ENCODE measurements at regions not wholly inside any gene's neighbourhood (a gene's known extent, or its start where the extent isn't known, plus 50 kb on each side); places are given as distances from the start of the nearest gene placed in this dataset.

DNA sequence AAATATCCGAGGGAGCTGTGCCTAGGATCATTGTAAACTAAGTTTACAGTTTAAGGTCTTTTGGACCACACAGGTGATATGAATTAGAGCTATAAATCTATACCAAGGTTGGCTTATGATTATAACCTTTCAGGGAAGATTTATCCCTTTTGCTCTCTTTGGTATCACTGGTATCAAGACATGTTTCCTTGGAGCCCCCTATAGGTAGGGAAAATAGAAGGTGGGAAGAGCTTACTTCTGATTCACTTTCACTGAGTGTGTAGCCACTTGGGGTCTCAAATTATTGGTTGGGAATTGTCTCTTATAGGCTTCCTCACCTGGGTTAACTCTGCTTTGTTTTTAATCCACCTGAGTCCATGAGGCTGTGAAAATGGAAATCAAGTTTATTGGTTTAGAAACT is 262.1 kb upstream of the NR3C2 start:
- Histone ChIP-seq H2AFZ (ENCODE audit: low read depth, low read length) (no peak overlapping the region), H3K4me2 (ENCODE audit: insufficient read depth, low read length) (no peak overlapping the region), H3K27me3 (ENCODE audit: insufficient read depth, low read length, poor library complexity) (no peaks in the 10 kb centered on the region), H4K20me1 (ENCODE audit: insufficient read depth, low read length) (no peaks in the 10 kb centered on the region), H3K36me3 (ENCODE audit: insufficient read depth, low read length) (no peaks in the 10 kb centered on the region), H3K4me1 (ENCODE audit: insufficient read depth, low read length) (no peaks in the 10 kb centered on the region), H3K9me3 (ENCODE audit: insufficient read depth, low read length, severe bottlenecking) (no peaks in the 10 kb centered on the region), H3K9ac (ENCODE audit: low read depth, low read length) (no peak overlapping the region), H3K79me2 (ENCODE audit: insufficient read depth, low read length) (no peaks in the 10 kb centered on the region), H3K27ac (ENCODE audit: low read length) (no peak overlapping the region), H3K4me3 (ENCODE audit: low read depth in 1 of 2, low read length in 2 of 2) (no peak overlapping the region)
- ATAC-seq (ENCODE audit: insufficient read depth, low read depth) (no peak), DNase-seq (no peak)
- TF ChIP-seq EZH2 (IDR thresholded peaks at IDR 0.05; ENCODE audit: borderline replicate concordance, low read depth, low read length, severe bottlenecking) = no peak
- TF ChIP-seq, protein P1, sequence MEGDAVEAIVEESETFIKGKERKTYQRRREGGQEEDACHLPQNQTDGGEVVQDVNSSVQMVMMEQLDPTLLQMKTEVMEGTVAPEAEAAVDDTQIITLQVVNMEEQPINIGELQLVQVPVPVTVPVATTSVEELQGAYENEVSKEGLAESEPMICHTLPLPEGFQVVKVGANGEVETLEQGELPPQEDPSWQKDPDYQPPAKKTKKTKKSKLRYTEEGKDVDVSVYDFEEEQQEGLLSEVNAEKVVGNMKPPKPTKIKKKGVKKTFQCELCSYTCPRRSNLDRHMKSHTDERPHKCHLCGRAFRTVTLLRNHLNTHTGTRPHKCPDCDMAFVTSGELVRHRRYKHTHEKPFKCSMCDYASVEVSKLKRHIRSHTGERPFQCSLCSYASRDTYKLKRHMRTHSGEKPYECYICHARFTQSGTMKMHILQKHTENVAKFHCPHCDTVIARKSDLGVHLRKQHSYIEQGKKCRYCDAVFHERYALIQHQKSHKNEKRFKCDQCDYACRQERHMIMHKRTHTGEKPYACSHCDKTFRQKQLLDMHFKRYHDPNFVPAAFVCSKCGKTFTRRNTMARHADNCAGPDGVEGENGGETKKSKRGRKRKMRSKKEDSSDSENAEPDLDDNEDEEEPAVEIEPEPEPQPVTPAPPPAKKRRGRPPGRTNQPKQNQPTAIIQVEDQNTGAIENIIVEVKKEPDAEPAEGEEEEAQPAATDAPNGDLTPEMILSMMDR (IDR thresholded peaks at IDR 0.05; ENCODE audit: borderline replicate concordance, extremely low read depth, low read length, poor library complexity, severe bottlenecking) = no peak

DNA sequence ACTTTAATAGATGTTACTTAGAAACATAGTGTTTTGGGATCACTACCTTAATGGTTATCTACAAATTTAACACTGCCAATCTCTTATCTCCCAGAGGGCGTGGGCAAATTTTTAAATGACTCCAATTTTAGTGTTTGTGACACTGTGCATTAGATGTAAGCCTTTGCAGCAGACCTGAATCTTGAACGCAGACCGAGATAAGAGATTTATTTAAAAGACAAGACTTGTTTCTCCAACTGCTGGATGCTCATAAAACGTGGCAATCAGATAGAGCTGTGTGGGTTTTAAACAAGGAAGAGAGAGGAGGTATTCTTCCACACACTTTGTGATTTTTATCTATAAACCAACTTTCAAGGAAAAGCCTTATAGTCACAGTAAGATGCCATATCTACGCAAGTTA is 252.5 kb upstream of the NR3C2 start:
- Histone ChIP-seq H3K4me2 (ENCODE audit: insufficient read depth, low read length) (no peak overlapping the region), H3K4me1 (ENCODE audit: insufficient read depth, low read length) (no peaks in the 10 kb centered on the region), H3K36me3 (ENCODE audit: insufficient read depth, low read length) (no peaks in the 10 kb centered on the region), H3K27ac (ENCODE audit: low read length) (no peak overlapping the region), H2AFZ (ENCODE audit: low read depth, low read length) (no peak overlapping the region), H3K4me3 (ENCODE audit: low read depth in 1 of 2, low read length in 2 of 2) (no peak overlapping the region), H4K20me1 (ENCODE audit: insufficient read depth, low read length) (no peaks in the 10 kb centered on the region), H3K79me2 (ENCODE audit: insufficient read depth, low read length) (no peaks in the 10 kb centered on the region), H3K9ac (ENCODE audit: low read depth, low read length) (no peak overlapping the region), H3K27me3 (ENCODE audit: insufficient read depth, low read length, poor library complexity) (no peaks in the 10 kb centered on the region), H3K9me3 (ENCODE audit: insufficient read depth, low read length, severe bottlenecking) (no peaks in the 10 kb centered on the region)
- no peak for ATAC-seq (ENCODE audit: insufficient read depth, low read depth)
- TF ChIP-seq, protein P1 (IDR thresholded peaks at IDR 0.05; ENCODE audit: borderline replicate concordance, extremely low read depth, low read length, poor library complexity, severe bottlenecking) = no peak
- TF ChIP-seq EZH2 (IDR thresholded peaks at IDR 0.05; ENCODE audit: borderline replicate concordance, low read depth, low read length, severe bottlenecking) = no peak
- no peak for DNase-seq

DNA sequence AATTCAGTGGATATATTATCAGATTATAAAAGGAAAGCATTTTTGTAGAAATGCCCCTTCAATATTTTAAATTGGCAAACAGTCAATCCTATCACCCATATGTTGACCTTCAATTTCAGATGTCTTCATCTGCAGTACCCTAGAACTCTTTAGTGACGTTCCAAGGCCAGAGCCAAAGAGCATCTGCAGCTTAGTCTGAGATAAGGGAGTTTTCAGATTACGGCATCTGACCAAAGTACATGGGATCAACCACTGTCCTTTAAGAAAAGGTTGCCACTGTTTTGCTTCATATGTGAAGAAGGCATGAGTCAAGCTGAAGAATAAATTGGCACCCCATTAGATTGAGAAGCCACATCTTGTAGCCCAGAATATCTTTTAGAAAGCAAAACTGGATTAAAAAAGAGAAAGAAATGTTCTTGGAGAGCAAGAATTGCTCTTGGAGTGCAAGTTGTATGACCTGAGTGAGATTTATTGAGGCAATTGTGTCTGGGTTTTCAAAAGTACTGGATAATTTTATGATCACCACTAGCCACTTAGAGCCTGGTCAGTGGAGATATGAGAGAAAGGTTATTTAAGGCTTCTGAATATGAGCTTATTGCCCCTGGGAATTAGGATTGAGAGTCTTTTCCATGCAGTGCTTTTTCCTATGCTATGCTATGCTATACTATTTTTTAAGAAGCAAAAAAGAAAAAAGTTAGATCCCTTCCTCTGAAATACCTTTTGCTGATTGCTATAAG is 251.9 kb upstream of the NR3C2 start:
- H2AFZ ChIP-seq (ENCODE audit: low read depth, low read length) = no peak overlapping the region
- no peaks in the 10 kb centered on the region for H3K36me3 ChIP-seq (ENCODE audit: insufficient read depth, low read length)
- H3K9me3 ChIP-seq (ENCODE audit: insufficient read depth, low read length, severe bottlenecking) = no peaks in the 10 kb centered on the region
- H4K20me1 ChIP-seq (ENCODE audit: insufficient read depth, low read length) = no peaks in the 10 kb centered on the region
- ATAC-seq (ENCODE audit: insufficient read depth, low read depth) (no peak), DNase-seq (no peak)
- no peak overlapping the region for H3K9ac ChIP-seq (ENCODE audit: low read depth, low read length)
- TF ChIP-seq, protein P1 (IDR thresholded peaks at IDR 0.05; ENCODE audit: borderline replicate concordance, extremely low read depth, low read length, poor library complexity, severe bottlenecking) = no peak
- TF ChIP-seq EZH2 (IDR thresholded peaks at IDR 0.05; ENCODE audit: borderline replicate concordance, low read depth, low read length, severe bottlenecking) = no peak
- no peak overlapping the region for H3K4me3 ChIP-seq (ENCODE audit: low read depth in 1 of 2, low read length in 2 of 2)
- H3K79me2 ChIP-seq (ENCODE audit: insufficient read depth, low read length) = no peaks in the 10 kb centered on the region
- H3K4me2 ChIP-seq (ENCODE audit: insufficient read depth, low read length) = no peak overlapping the region
- H3K4me1 ChIP-seq (ENCODE audit: insufficient read depth, low read length) = no peaks in the 10 kb centered on the region
- no peaks in the 10 kb centered on the region for H3K27me3 ChIP-seq (ENCODE audit: insufficient read depth, low read length, poor library complexity)
- H3K27ac ChIP-seq (ENCODE audit: low read length) = no peak overlapping the region
